ENCODE measurements at regions not wholly inside any gene's neighbourhood (a gene's known extent, or its start where the extent isn't known, plus 50 kb on each side); places are given as distances from the start of the nearest gene placed in this dataset.

GRCh38 chr1:218701131-218701530 is 356.0 kb downstream of the TGFB2 start:
- Mint-ChIP-seq H3K9me3 (peaks cover 16% of the 10 kb centered on the region), H3K36me3 (ENCODE audit: insufficient read depth) (no peaks in the 10 kb centered on the region), H3K27ac (ENCODE audit: low read depth) (no peak overlapping the region), H3K27me3 (no peaks in the 10 kb centered on the region), H3K4me3 (no peak overlapping the region), H3K4me1 (no peaks in the 10 kb centered on the region)
- ATAC-seq (replicated peaks; ENCODE audit: extremely low read depth, poor library complexity, severe bottlenecking): no peak
- no peak for DNase-seq (ENCODE audit: low spot score in 2 of 2)

DNA sequence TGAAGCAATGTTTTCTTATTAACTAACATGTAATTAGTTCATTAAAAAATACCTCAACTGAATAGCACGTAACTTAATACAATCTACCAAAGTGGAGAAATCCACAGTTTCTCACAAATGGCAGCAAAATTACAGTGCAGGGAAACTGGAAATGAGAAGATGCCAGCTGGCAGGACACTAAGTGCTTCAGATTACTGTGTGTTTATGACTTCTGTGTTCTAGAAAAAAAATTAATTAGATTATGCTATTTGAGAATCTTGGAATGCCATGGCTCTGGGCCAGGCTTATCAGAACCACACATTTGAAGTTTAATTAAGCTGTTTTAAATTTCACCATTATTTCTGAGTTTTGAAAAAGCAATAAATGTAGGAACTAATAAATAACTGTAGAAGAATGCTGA is 357.6 kb downstream of the TGFB2 start:
- no peaks in the 10 kb centered on the region for H3K36me3 Mint-ChIP-seq (ENCODE audit: insufficient read depth)
- H3K4me3 Mint-ChIP-seq: no peak overlapping the region

GRCh38 chr1:218703836-218704235 is 358.7 kb downstream of the TGFB2 start:
- DNase-seq (ENCODE audit: low spot score in 2 of 2) (no peak), ATAC-seq (replicated peaks; ENCODE audit: extremely low read depth, poor library complexity, severe bottlenecking) (no peak)
- Mint-ChIP-seq H3K36me3 (ENCODE audit: insufficient read depth) (no peaks in the 10 kb centered on the region), H3K9me3 (peaks cover 16% of the 10 kb centered on the region), H3K4me3 (no peak overlapping the region), H3K27me3 (no peaks in the 10 kb centered on the region), H3K27ac (ENCODE audit: low read depth) (no peak overlapping the region), H3K4me1 (no peaks in the 10 kb centered on the region)

More for the DNA sequence above, 357.6 kb downstream of the TGFB2 start:
- ATAC-seq (replicated peaks; ENCODE audit: extremely low read depth, poor library complexity, severe bottlenecking) (no peak), DNase-seq (ENCODE audit: low spot score in 2 of 2) (no peak)
- no peak overlapping the region for H3K27ac Mint-ChIP-seq (ENCODE audit: low read depth)
- H3K27me3 Mint-ChIP-seq: no peaks in the 10 kb centered on the region
- H3K9me3 Mint-ChIP-seq: peaks cover 16% of the 10 kb centered on the region
- H3K4me1 Mint-ChIP-seq: no peaks in the 10 kb centered on the region

- Mint-ChIP-seq H3K9me3 (peaks cover 13% of the 10 kb centered on the region), H3K4me1 (no peaks in the 10 kb centered on the region), H3K27ac (ENCODE audit: low read depth) (no peak overlapping the region), H3K4me3 (no peak overlapping the region), H3K36me3 (ENCODE audit: insufficient read depth) (no peaks in the 10 kb centered on the region), H3K27me3 (no peaks in the 10 kb centered on the region)
- DNase-seq (ENCODE audit: low spot score in 2 of 2) (no peak), ATAC-seq (replicated peaks; ENCODE audit: extremely low read depth, poor library complexity, severe bottlenecking) (no peak)
Observed at GRCh38 chr1:218705391-218705790, 360.3 kb downstream of the TGFB2 start.

DNA sequence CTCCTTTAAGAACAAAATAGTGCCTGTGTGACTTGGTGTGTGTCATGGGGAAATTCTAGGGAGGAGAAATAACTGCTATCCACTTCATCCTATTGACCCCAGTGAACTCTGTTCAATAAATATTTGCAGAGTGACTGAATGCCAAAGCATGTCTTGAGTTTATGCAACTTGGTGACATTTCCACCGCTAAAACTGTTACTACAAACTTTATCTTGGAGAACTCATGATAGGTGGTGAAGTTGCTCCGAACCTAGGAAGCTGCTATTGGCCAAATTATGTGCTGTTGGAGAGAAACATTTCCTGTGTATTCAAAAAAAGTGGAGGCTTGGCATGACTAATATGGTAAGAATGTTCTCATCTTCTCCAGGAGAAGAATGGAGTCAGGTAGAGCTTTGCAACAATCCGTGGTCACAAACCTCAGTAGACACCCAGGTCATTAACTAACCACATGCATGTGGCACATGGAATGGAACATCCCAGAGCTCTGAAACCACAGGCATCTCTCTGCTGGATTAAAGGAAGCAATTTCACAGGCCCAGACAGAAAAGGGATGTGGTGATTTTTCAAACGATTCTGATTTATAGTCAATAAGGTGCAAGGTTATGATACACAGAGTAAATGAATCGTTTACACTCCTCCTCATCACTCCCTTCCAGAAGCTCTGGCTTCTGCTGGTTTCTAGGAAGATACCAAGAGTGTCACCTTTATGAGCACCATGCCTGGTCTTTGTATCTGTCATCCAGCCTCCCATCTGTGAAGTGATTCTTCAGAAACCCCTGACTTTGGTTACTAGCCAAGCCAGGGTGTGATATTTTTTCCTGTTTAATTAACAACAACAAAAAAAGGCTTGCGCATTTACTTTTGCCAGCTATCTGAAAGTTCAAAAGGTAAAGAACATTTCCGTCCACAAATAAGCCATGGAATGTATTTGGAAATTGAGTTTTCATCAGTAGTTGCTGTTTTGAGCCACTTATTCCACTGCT is 361.1 kb downstream of the TGFB2 start:
- DNase-seq (ENCODE audit: low spot score in 2 of 2): no peak
- Mint-ChIP-seq H3K36me3 (ENCODE audit: insufficient read depth) (no peaks in the 10 kb centered on the region), H3K4me3 (no peak overlapping the region), H3K27me3 (no peaks in the 10 kb centered on the region), H3K4me1 (no peaks in the 10 kb centered on the region), H3K27ac (ENCODE audit: low read depth) (no peak overlapping the region), H3K9me3 (peaks cover 6% of the 10 kb centered on the region)
- no peak for ATAC-seq (replicated peaks; ENCODE audit: extremely low read depth, poor library complexity, severe bottlenecking)

GRCh38 chr1:218711001-218711400 is 365.9 kb downstream of the TGFB2 start:
- no peak overlapping the region for H3K4me3 Mint-ChIP-seq
- no peak overlapping the region for H3K27ac Mint-ChIP-seq (ENCODE audit: low read depth)
- DNase-seq (ENCODE audit: low spot score in 2 of 2): no peak
- no peaks in the 10 kb centered on the region for H3K36me3 Mint-ChIP-seq (ENCODE audit: insufficient read depth)
- H3K4me1 Mint-ChIP-seq: no peaks in the 10 kb centered on the region
- H3K27me3 Mint-ChIP-seq: no peaks in the 10 kb centered on the region
- no peaks in the 10 kb centered on the region for H3K9me3 Mint-ChIP-seq
- no peak for ATAC-seq (replicated peaks; ENCODE audit: extremely low read depth, poor library complexity, severe bottlenecking)

GRCh38 chr1:218711884-218712674 is 366.9 kb downstream of the TGFB2 start:
- no peaks in the 10 kb centered on the region for H3K36me3 Mint-ChIP-seq (ENCODE audit: insufficient read depth)
- no peak for ATAC-seq (replicated peaks; ENCODE audit: extremely low read depth, poor library complexity, severe bottlenecking)
- H3K9me3 Mint-ChIP-seq: no peaks in the 10 kb centered on the region
- H3K27me3 Mint-ChIP-seq: no peaks in the 10 kb centered on the region
- no peak overlapping the region for H3K27ac Mint-ChIP-seq (ENCODE audit: low read depth)
- DNase-seq (ENCODE audit: low spot score in 2 of 2): no peak
- H3K4me1 Mint-ChIP-seq: no peaks in the 10 kb centered on the region
- no peak overlapping the region for H3K4me3 Mint-ChIP-seq

GRCh38 chr1:218712677-218713076 is 367.5 kb downstream of the TGFB2 start:
- Mint-ChIP-seq H3K27me3 (no peaks in the 10 kb centered on the region), H3K27ac (ENCODE audit: low read depth) (no peak overlapping the region), H3K36me3 (ENCODE audit: insufficient read depth) (no peaks in the 10 kb centered on the region), H3K4me3 (no peak overlapping the region), H3K4me1 (no peaks in the 10 kb centered on the region), H3K9me3 (no peaks in the 10 kb centered on the region)
- ATAC-seq (replicated peaks; ENCODE audit: extremely low read depth, poor library complexity, severe bottlenecking) (no peak), DNase-seq (ENCODE audit: low spot score in 2 of 2) (no peak)

DNA sequence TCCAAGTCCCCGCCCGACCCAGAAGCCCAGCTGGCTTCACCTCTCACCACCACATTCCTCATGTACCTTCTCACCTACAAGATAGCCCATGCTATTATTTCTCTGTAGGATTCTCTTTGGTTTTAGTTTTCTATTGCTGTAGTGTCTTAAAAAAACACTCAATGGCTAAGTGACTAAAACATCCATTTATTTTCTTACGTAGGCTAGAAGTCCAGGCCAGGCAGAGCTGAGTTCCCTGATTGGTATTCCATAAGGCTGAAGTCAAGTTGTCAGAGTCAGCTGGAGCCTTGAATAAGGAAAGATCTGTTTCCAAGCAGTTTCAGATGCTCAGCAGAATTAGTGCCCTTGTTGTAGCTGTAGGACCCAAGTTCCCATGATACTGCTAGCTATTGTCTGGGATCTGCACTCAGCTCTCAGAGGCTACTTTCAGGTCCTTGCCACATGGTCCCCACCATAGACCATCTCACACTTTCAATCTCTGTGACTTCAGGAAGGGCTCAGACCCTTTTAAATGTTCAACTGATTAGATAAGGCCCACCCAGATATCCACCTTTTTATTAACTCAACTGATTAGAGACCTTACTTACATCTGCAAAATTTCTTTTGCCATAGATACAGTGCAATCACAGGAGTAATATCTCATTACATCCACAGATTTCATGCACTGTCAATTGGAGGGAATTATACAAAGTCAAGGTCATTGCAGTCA is 371.0 kb downstream of the TGFB2 start:
- Mint-ChIP-seq H3K36me3 (ENCODE audit: insufficient read depth) (no peaks in the 10 kb centered on the region), H3K27me3 (no peaks in the 10 kb centered on the region), H3K27ac (ENCODE audit: low read depth) (no peak overlapping the region), H3K9me3 (peaks cover 6% of the 10 kb centered on the region), H3K4me3 (no peak overlapping the region), H3K4me1 (no peaks in the 10 kb centered on the region)
- ATAC-seq (replicated peaks; ENCODE audit: extremely low read depth, poor library complexity, severe bottlenecking) (no peak), DNase-seq (ENCODE audit: low spot score in 2 of 2) (no peak)

GRCh38 chr1:218717575-218717974 is 372.4 kb downstream of the TGFB2 start:
- no peak for DNase-seq (ENCODE audit: low spot score in 2 of 2)
- H3K36me3 Mint-ChIP-seq (ENCODE audit: insufficient read depth): no peaks in the 10 kb centered on the region
- no peaks in the 10 kb centered on the region for H3K27me3 Mint-ChIP-seq
- peaks cover 6% of the 10 kb centered on the region for H3K9me3 Mint-ChIP-seq
- H3K4me3 Mint-ChIP-seq: no peak overlapping the region
- H3K27ac Mint-ChIP-seq (ENCODE audit: low read depth): no peak overlapping the region
- ATAC-seq (replicated peaks; ENCODE audit: extremely low read depth, poor library complexity, severe bottlenecking): no peak
- H3K4me1 Mint-ChIP-seq: no peaks in the 10 kb centered on the region

DNA sequence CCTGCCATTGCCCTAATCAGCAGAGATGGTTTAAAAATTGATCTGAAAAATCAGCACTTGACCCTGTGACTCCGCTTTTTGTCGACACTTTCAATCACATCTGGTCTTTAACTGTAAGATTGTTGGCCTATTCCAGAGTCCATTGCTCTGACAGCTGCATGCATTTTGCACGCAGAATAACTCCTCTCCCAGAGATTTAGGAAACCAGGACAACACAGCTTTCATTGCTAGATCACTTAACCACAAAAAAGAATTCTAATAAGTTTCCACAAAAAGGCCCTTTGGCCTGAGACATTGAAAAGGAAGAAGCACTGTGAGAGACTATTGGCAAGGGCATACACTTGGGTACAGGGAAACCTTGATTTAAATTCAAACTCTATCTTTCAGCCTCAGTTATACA is 373.1 kb downstream of the TGFB2 start:
- ATAC-seq (replicated peaks; ENCODE audit: extremely low read depth, poor library complexity, severe bottlenecking): no peak
- H3K36me3 Mint-ChIP-seq (ENCODE audit: insufficient read depth): no peaks in the 10 kb centered on the region
- H3K27me3 Mint-ChIP-seq: no peaks in the 10 kb centered on the region
- DNase-seq (ENCODE audit: low spot score in 2 of 2): no peak
- no peaks in the 10 kb centered on the region for H3K4me1 Mint-ChIP-seq
- no peak overlapping the region for H3K4me3 Mint-ChIP-seq
- H3K9me3 Mint-ChIP-seq: peaks cover 6% of the 10 kb centered on the region
- no peak overlapping the region for H3K27ac Mint-ChIP-seq (ENCODE audit: low read depth)

GRCh38 chr1:218718977-218719376 is 373.8 kb downstream of the TGFB2 start:
- ATAC-seq (replicated peaks; ENCODE audit: extremely low read depth, poor library complexity, severe bottlenecking): no peak
- no peak overlapping the region for H3K27ac Mint-ChIP-seq (ENCODE audit: low read depth)

More at GRCh38 chr1:218718977-218719376, 373.8 kb downstream of the TGFB2 start:
- Mint-ChIP-seq H3K4me3 (no peak overlapping the region), H3K9me3 (peaks cover 11% of the 10 kb centered on the region), H3K27me3 (no peaks in the 10 kb centered on the region), H3K36me3 (ENCODE audit: insufficient read depth) (no peaks in the 10 kb centered on the region), H3K4me1 (no peaks in the 10 kb centered on the region)
- no peak for DNase-seq (ENCODE audit: low spot score in 2 of 2)
